GM18951 (cell line): ENCODE measurements at regions not wholly inside any gene's neighbourhood (a gene's known extent, or its start where the extent isn't known, plus 50 kb on each side); places are given as distances from the start of the nearest gene placed in this dataset.

ENCODE experiments used
- POLR2A ChIP-seq: IDR thresholded peaks from 4 replicates; pipeline ENCODE4 v1.6.1; 2011; ENCODE audit warnings: mild to moderate bottlenecking; ENCODE audit not compliant: insufficient read length, insufficient read depth; ENCODE audit errors: extremely low read depth
- in situ Hi-C: fragments of 300-500 bp; cut with MboI; formaldehyde crosslinking; loops from one replicate; pipeline ENCODE4 v1.12.0; 2022; ENCODE audit warnings: low sequenced_read_pairs, mixed read lengths, inconsistent platforms; ENCODE audit not compliant: unreplicated experiment

DNA sequence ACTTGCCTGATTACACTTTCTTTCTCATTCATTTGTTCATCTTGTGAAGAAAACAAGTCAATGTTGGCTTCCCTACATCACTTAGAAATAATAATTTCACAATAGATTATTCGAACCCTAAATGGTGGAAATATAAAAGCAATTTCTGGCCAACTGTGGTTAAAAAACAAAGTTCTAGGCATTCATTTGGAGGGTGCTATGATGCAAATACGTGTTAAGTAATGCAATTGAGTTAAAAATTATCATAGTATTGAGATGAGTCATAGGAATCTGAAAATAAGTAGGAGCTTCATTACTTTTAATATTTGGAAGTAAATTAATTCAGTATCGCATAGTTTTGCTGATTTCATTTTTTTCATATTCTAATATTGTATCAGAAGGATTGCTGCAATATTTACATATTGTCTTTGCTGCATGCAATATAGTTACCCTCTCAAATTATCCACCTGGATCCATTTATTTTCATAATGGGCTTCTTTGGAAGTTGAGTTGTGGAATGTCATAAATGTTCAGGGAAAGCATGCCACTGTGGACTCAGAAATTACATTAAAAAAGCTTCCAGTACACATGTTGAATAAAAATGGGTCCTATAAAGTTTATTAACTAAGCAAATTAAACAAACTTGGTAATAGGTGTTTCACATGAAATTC is 647.7 kb upstream of the WWC1 start:
- TF ChIP-seq POLR2A, result no peak
- in situ Hi-C loops, result no loop called here

GRCh38 chr5:167644619-167645018 is 646.8 kb upstream of the WWC1 start:
- in situ Hi-C loops, result no loop called here
- TF ChIP-seq POLR2A, result no peak

GRCh38 chr5:167649471-167649870 is 642.0 kb upstream of the WWC1 start:
- no peak for TF ChIP-seq POLR2A
- in situ Hi-C loops, result no loop called here

- TF ChIP-seq POLR2A, result no peak
- in situ Hi-C loops, result no loop called here
Measured at GRCh38 chr5:167652690-167653089, 638.8 kb upstream of the WWC1 start.

- no peak for TF ChIP-seq POLR2A
Measured at GRCh38 chr5:167653645-167654106, 637.8 kb upstream of the WWC1 start.

DNA sequence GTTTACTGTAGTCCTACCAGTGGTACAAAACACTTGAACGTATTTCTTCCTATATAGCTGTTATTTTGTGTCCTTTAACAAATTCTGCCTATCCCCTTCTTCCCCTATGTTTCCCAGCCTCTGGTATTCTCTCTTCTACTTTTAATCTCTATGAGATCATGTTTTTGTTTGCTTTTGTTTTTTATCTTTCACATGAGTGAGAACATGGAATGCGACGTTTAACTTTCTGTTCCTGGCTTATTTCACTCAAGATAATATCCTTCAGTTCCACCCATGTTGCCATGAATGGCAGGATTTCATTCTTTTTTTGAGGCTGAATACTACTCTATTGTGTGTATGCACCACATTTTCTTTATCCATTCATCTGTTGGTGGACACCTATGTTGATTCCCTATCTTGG is 634.4 kb upstream of the WWC1 start:
- in situ Hi-C loops, result no loop called here
- TF ChIP-seq POLR2A, result no peak

More at GRCh38 chr5:167653645-167654106, 637.8 kb upstream of the WWC1 start:
- in situ Hi-C loops, result no loop called here

DNA sequence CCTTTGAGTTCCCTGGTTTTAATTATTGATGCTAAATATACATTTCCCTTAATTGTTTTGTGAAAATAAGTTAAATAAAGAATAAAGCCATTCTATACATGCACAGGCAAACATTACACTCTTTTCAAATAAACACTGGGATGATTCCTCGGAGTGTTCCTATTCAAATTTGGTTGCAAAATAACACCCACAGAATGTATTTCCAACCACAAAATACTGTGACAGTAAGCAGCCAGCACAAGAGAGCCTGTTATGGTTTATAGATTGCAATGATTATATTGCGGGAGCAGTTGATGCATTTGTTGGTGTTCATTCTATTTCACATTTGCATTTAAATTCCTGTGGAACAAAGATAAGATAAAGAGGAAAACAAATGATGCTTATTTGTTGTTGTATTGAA is 632.6 kb upstream of the WWC1 start:
- no peak for TF ChIP-seq POLR2A
- in situ Hi-C loops, result no loop called here

- TF ChIP-seq POLR2A, result no peak
- in situ Hi-C loops, result no loop called here
Measured at GRCh38 chr5:167661605-167662004, 629.8 kb upstream of the WWC1 start.

GRCh38 chr5:167664222-167664804 is 627.1 kb upstream of the WWC1 start:
- no peak for TF ChIP-seq POLR2A
- in situ Hi-C loops, result no loop called here

DNA sequence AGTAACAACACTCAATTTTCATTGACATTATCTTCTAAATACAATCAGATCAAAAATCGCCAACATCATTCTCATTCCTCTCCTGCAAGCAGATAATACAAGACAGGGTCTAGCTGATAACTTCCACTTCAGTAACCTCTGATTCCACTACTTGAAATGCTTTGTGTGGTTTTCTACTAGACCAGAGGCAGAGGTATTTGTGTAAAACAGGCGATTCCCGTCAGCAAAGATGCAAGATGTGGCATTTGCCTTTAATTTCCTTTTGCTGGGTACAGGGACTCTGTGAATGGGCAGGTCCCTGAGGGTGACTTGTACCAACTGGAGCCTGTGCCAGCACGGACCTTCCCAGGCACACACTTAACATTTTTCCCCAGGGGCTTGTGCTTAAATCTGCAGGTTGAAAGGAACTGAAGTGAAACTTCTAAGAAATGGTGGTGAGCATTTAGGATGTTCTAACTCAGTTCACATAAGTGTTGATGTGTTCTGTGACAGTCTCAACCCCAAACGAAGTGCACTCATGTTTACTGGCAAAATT is 625.5 kb upstream of the WWC1 start:
- TF ChIP-seq POLR2A, result no peak
- in situ Hi-C loops, result no loop called here

DNA sequence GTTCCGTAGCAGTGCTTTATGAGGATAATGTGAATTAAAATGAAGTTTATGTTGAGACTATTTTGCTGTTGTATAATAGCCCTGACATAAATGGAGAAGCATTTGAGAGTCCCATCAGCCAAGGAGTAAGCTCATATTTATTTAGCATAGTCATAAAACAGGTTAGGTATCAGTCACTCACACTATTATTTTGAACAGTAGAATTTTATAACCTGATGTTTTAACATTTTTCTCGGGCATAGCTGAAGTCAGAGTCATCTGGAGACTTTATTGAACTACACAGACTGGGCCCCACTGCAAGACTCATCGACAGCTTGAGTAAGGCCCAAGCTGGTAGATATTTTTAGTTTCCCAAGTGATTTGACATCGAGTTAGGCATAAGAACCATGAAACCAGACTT is 620.3 kb upstream of the WWC1 start:
- TF ChIP-seq POLR2A, result no peak
- in situ Hi-C loops, result no loop called here

- in situ Hi-C loops, result no loop called here
- TF ChIP-seq POLR2A, result no peak
Measured at GRCh38 chr5:167673942-167674341, 617.5 kb upstream of the WWC1 start.

- no peak for TF ChIP-seq POLR2A
- in situ Hi-C loops, result no loop called here
Measured at GRCh38 chr5:167678481-167678880, 613.0 kb upstream of the WWC1 start.

DNA sequence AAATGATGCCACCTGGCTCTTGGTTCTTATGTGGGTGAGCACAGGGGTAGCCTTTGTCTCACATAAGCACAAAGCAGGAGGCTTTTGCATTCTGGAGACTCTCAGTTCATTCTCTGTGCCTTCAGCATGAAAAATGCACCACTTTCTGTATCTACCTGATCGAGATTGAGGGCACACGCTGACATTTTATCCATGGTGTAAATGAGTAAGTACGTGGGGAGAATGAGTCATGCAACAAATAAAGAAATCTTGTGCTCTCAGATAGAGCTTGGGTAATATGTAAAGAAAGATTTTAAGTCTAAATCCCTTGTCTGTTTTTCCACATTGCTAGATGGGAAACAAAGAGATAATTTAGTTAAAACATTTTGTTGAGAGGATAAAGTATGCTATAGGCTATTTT is 607.2 kb upstream of the WWC1 start:
- in situ Hi-C loops, result no loop called here

GRCh38 chr5:167688341-167689130 is 602.9 kb upstream of the WWC1 start:
- no peak for TF ChIP-seq POLR2A
- in situ Hi-C loops, result no loop called here

More for the DNA sequence above, 607.2 kb upstream of the WWC1 start:
- TF ChIP-seq POLR2A, result no peak
